Liver (tissue), 3 donors: ENCODE measurements at regions not wholly inside any gene's neighbourhood (a gene's known extent, or its start where the extent isn't known, plus 50 kb on each side); places are given as distances from the start of the nearest gene placed in this dataset.

ENCODE experiments used
- CTCF ChIP-seq: fragments of 150-350 bp; IDR thresholded peaks from 2 replicates; pipeline ENCODE4 v1.5.1; 2017; ENCODE audit warnings: improper control_type of control experiment, low read depth, low read length; ENCODE audit not compliant: missing input control
- EGR1 ChIP-seq, 2 donors: IDR thresholded peaks; 2 replicates each; pipeline ENCODE4 v1.6.1; 2016 to 2018; ENCODE audit warnings: antibody characterized with exemption in 2 of 2, low read depth in 2 of 2
- FOXA1 ChIP-seq: IDR thresholded peaks from 2 replicates; pipeline ENCODE4 v1.6.1; 2016; ENCODE audit warnings: antibody characterized with exemption
- GABPA ChIP-seq, 2 donors: IDR thresholded peaks in 1 of 2; conservative IDR thresholded peaks in 1 of 2; 2 replicates each; pipeline ENCODE4 v1.6.1; 2016; ENCODE audit warnings: antibody characterized with exemption in 2 of 2, mild to moderate bottlenecking in 1 of 2, moderate library complexity in 1 of 2
- JUND ChIP-seq, 2 donors: IDR thresholded peaks; 2 replicates each; pipeline ENCODE4 v1.6.1; 2016; ENCODE audit warnings: antibody characterized with exemption in 2 of 2
- MAX ChIP-seq: IDR thresholded peaks from 2 replicates; pipeline ENCODE4 v1.6.1; 2016; ENCODE audit warnings: antibody characterized with exemption
- NR2F2 ChIP-seq: IDR thresholded peaks from 2 replicates; pipeline ENCODE4 v1.6.1; 2016; ENCODE audit warnings: antibody characterized with exemption
- RAD21 ChIP-seq, 2 donors: IDR thresholded peaks; 2 replicates each; pipeline ENCODE4 v1.6.1; 2016; ENCODE audit warnings: antibody characterized with exemption in 2 of 2, mild to moderate bottlenecking in 2 of 2
- REST ChIP-seq: IDR thresholded peaks from 2 replicates; pipeline ENCODE4 v1.6.1; 2016; ENCODE audit warnings: antibody characterized with exemption, mild to moderate bottlenecking
- RXRA ChIP-seq, 2 donors: IDR thresholded peaks; 2 replicates each; pipeline ENCODE4 v1.6.1; 2017 to 2018; ENCODE audit warnings: antibody characterized with exemption in 2 of 2, mild to moderate bottlenecking in 1 of 2
- SP1 ChIP-seq: IDR thresholded peaks from 2 replicates; pipeline ENCODE4 v1.6.1; 2018; ENCODE audit warnings: antibody characterized with exemption, mild to moderate bottlenecking
- TAF1 ChIP-seq: conservative IDR thresholded peaks from 2 replicates; pipeline ENCODE4 v1.6.1; 2016; ENCODE audit warnings: antibody characterized with exemption, mild to moderate bottlenecking
- YY1 ChIP-seq: IDR thresholded peaks from 2 replicates; pipeline ENCODE4 v1.6.1; 2016; ENCODE audit warnings: antibody characterized with exemption, mild to moderate bottlenecking
- ZBTB33 ChIP-seq: IDR thresholded peaks from 2 replicates; pipeline ENCODE4 v1.6.1; 2016; ENCODE audit warnings: antibody characterized with exemption
- donor health status: healthy.
- donor health status: healthy.

GRCh38 chr15:93515256-93516051 lies 426.4 kb upstream of the RGMA start:
- TF ChIP-seq EGR1 (IDR thresholded peaks at IDR 0.05; ENCODE audit: low read depth in 2 of 2) (no peak), CTCF (no peak), ZBTB33 (no peak), JUND (IDR thresholded peaks at IDR 0.05) (no peak), MAX (no peak), RXRA (IDR thresholded peaks at IDR 0.05) (no peak), REST (no peak), NR2F2 (no peak), RAD21 (IDR thresholded peaks at IDR 0.05) (no peak), TAF1 (no peak), SP1 (no peak), FOXA1 (no peak), GABPA (IDR thresholded peaks at IDR 0.05 in 1 of 2, conservative IDR thresholded peaks at IDR 0.05 in 1 of 2) (no peak), YY1 (no peak)
